Superior temporal gyrus (tissue), 1 donor: ENCODE measurements at regions not wholly inside any gene's neighbourhood (a gene's known extent, or its start where the extent isn't known, plus 50 kb on each side); places are given as distances from the start of the nearest gene placed in this dataset.

Experiments
- DNase-seq: peaks from one replicate; pipeline ENCODE4 v3.0.0-alpha.2; 2016; ENCODE audit errors: extremely low spot score

- DNase-seq: no peak
These were observed 98.2 kb downstream of the PDCL3 start for GRCh38 chr2:100660851-100661584.

- no peak for DNase-seq
These were observed 100.1 kb downstream of the PDCL3 start for GRCh38 chr2:100662866-100663265.

- DNase-seq: no peak
These were observed 101.4 kb downstream of the PDCL3 start for GRCh38 chr2:100664021-100664755.

- DNase-seq: no peak
These were observed 101.9 kb downstream of the PDCL3 start for GRCh38 chr2:100664756-100665101.

- no peak for DNase-seq
These were observed 104.2 kb downstream of the PDCL3 start for GRCh38 chr2:100666996-100667395.

GRCh38 chr2:100667801-100668200, 105.0 kb downstream of the PDCL3 start:
- DNase-seq: no peak

GRCh38 chr2:100670232-100670631, 107.4 kb downstream of the PDCL3 start:
- DNase-seq: no peak

- no peak for DNase-seq
These were observed 110.3 kb downstream of the PDCL3 start for GRCh38 chr2:100673115-100673514.

- no peak for DNase-seq
These were observed 111.1 kb downstream of the PDCL3 start for GRCh38 chr2:100673691-100674485.

GRCh38 chr2:100674666-100675065, 111.9 kb downstream of the PDCL3 start:
- DNase-seq: no peak

- DNase-seq: no peak
These were observed 112.6 kb downstream of the PDCL3 start for GRCh38 chr2:100675373-100675772.

GRCh38 chr2:100675855-100676254, 113.1 kb downstream of the PDCL3 start:
- DNase-seq: no peak

- DNase-seq: no peak
These were observed 113.6 kb downstream of the PDCL3 start for GRCh38 chr2:100676346-100676745.

- DNase-seq: no peak
These were observed 114.9 kb downstream of the PDCL3 start for GRCh38 chr2:100677611-100678185.

GRCh38 chr2:100679211-100679610, 116.4 kb downstream of the PDCL3 start:
- no peak for DNase-seq

GRCh38 chr2:100682536-100682935, 119.7 kb downstream of the PDCL3 start:
- no peak for DNase-seq

- DNase-seq: no peak
These were observed 120.4 kb downstream of the PDCL3 start for GRCh38 chr2:100683231-100683630.

GRCh38 chr2:100691846-100692245, 128.1 kb upstream of the NPAS2 start:
- DNase-seq: no peak

- no peak for DNase-seq
These were observed 127.6 kb upstream of the NPAS2 start for GRCh38 chr2:100692381-100692780.

- no peak for DNase-seq
These were observed 127.0 kb upstream of the NPAS2 start for GRCh38 chr2:100692906-100693305.

- DNase-seq: no peak
These were observed 120.8 kb upstream of the NPAS2 start for GRCh38 chr2:100699131-100699530.

- DNase-seq: no peak
These were observed 117.4 kb upstream of the NPAS2 start for GRCh38 chr2:100702438-100703109.
